SK-N-DZ (cell line): ENCODE measurements at regions not wholly inside any gene's neighbourhood (a gene's known extent, or its start where the extent isn't known, plus 50 kb on each side); places are given as distances from the start of the nearest gene placed in this dataset.

Experiments used
- DNase-seq: peaks from one replicate; pipeline ENCODE4 v3.0.0-alpha.2; 2015; ENCODE audit warnings: low spot score

GRCh38 chr19:30305346-30306060 lies 66.7 kb upstream of the ZNF536 start:
- no peak for DNase-seq

DNA sequence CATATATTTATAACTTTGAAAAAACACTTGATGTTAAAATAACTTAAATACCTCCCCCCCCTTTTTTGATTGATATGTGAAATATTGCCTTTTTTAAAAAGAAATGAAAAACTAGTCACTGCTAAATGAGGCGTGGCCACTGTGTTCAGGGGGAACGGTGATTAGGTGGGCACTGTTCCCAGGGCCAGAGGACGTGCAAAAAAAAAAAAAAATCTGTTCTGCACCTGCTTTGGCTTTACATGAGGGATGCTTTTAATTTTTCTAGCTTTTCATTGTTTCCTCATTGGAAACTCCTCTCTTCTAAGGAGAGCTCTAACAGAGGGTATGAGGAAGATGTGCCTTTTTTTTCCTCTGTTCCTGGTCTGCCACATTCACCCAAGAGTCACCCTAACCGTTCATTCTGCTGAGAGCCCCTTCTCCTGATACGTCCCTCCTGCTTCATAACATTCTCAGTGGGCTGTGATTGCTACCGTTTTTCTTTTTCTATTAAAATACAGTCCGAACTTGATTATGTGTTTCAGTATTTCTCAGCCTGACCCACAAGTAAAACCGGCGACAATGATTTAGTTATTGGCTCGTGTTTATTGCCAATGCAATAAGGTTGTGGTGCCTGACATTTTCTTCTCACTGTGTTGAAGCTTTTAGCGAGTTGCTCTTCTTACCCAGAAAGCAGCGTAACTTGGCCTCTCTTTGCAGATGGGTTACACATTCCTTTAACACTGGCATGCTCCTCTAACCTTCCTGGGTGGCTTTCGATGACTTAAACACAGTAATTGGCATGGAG lies 64.8 kb upstream of the ZNF536 start:
- DNase-seq = no peak

DNA sequence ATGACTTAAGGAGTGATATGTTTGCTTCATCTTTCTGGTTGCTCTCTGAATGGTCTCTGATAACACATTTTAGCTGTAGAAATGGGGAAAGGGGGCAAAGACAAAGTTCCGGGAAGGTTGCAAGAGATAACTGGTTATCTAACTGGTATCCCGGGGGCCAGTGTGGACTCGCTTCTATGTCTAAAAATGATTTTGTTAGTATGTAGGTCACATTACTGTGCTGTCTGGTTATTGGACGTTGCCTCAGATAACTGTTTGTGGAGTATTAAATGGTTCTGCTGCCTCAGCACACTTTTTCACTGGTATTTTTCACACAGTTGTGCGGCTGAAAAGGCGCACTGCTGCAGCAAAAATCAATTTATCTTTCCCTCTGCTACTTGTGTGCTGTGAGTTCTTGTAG lies 63.0 kb upstream of the ZNF536 start:
- DNase-seq = no peak

DNA sequence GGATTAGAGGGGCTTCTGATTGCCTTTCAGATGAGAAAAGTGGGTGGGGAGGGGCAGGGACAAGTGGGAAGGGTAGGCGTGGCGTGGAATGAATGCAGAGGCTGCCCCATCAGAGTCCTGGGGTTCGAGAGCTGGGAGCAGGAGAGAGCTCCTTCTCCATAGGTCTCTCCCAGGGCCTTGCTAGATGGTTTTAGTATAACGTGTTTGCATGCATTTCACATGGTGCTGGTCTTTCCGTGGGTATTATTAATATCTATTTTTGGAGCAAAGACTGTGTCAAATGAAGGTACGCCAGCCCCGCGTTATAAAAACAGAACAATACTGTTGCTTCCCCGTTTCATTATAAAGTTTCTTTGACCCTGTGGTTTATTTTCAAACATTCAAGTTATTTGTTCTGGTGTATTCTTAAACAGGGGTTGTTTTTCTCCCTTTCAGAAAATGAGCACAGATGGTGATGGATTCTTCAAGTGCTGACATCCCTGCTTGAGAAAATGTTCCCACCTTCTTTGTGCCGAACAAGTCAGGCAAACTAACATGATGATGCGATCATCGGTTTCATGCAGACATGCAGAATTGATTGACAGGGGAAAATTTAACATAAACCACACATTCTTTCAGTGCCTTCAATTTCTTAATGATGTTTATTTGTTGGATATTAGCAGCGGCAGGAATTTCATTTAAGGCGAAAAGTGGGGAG lies 62.1 kb upstream of the ZNF536 start:
- DNase-seq = no peak

DNA sequence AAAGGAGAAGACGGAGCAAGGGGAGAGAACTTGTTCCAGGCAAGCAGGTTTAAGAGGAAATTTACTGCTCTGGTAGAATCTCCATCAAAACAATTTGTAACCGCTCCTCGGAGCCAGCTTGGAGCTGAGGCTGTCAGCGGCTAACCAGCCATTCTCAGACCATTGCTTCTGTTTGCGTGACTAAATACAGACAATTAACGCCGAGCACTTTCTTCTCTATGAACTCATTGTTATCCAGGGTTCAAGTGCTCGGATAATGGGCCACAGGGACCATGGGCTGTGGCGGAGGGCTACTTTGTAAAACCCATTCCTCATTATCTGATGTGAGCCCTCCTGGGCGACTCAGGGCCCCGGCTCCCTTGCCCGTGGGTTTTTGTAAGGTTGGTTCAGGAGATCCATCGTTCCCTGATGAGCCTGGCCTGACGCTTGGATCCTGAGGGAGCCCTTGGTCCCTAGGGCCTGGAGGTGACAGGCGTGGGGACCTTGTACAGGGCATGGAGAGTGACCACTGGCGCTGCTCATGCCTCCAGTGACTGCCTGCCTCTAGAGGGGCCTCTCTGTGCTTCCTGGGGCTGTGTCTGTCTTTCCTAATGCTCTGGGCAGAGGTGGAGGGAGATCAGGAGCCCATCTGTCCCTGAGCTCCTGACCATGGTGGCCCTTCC lies 61.5 kb upstream of the ZNF536 start:
- no peak for DNase-seq

- no peak for DNase-seq
These were observed 60.3 kb upstream of the ZNF536 start for GRCh38 chr19:30311911-30312310.

- DNase-seq = no peak
These were observed 59.4 kb upstream of the ZNF536 start for GRCh38 chr19:30312582-30313352.

- no peak for DNase-seq
These were observed 58.8 kb upstream of the ZNF536 start for GRCh38 chr19:30313353-30313750.

GRCh38 chr19:30314056-30314804 lies 58.0 kb upstream of the ZNF536 start:
- DNase-seq = no peak

GRCh38 chr19:30314805-30315155 lies 57.4 kb upstream of the ZNF536 start:
- no peak for DNase-seq

- DNase-seq = no peak
These were observed 57.0 kb upstream of the ZNF536 start for GRCh38 chr19:30315159-30315558.

GRCh38 chr19:30316000-30316491 lies 56.1 kb upstream of the ZNF536 start:
- DNase-seq = no peak

- no peak for DNase-seq
These were observed 55.6 kb upstream of the ZNF536 start for GRCh38 chr19:30316560-30317106.

GRCh38 chr19:30317403-30317802 lies 54.8 kb upstream of the ZNF536 start:
- no peak for DNase-seq

GRCh38 chr19:30318261-30318660 lies 53.9 kb upstream of the ZNF536 start:
- DNase-seq = no peak

GRCh38 chr19:30318936-30319335 lies 53.2 kb upstream of the ZNF536 start:
- DNase-seq = no peak

DNA sequence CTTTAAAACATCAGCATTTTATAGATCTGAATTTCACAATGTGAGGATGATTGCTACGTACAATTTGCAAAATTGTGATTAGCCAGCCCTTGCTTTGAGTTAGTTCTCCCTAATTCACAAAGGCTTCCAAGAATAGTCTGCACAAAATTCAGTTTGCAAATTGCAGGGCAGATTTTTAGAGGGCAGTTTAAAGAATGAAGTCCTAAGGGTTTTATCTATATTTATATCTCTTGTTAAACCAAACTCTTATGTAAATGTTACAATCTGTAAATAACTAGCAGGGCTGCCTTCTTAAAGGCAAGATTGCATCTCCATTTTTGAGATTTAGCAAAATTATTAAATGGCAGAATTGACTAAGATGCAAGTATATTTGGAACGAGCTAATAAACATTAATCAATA lies 52.8 kb upstream of the ZNF536 start:
- DNase-seq = no peak

- no peak for DNase-seq
These were observed 52.3 kb upstream of the ZNF536 start for GRCh38 chr19:30319876-30320275.

DNA sequence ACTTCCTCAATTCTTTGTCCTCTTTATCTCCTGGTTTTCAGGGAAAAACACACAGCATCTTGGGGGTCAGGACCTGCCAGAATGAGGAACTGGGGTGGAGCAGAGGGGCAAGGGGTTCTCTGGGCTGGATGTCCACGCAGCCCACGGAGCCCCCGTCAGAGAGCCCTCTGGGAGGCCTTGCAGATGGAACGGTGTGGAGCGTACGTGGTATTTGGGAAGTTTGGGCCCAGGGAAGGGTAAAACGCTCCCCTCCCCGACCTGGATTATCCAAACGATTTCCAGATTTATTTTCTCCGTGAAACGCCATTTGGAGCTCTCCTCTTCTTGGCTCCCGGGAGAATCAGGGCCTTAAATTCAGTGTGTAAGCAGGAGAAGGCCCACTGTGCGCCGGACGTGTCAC lies 51.7 kb upstream of the ZNF536 start:
- no peak for DNase-seq

- DNase-seq = no peak
These were observed 51.3 kb upstream of the ZNF536 start for GRCh38 chr19:30320916-30321315.
